ENCODE measurements at regions not wholly inside any gene's neighbourhood (a gene's known extent, or its start where the extent isn't known, plus 50 kb on each side); places are given as distances from the start of the nearest gene placed in this dataset.

GRCh38 chr14:97618401-97618800 is 821.2 kb downstream of the VRK1 start:
- DNase-seq, result no peak

- no peak for DNase-seq
Observed at GRCh38 chr14:97618917-97619690, 821.9 kb downstream of the VRK1 start.

- DNase-seq, result no peak
Observed at GRCh38 chr14:97620066-97620465, 822.9 kb downstream of the VRK1 start.

GRCh38 chr14:97624985-97625384 is 827.8 kb downstream of the VRK1 start:
- DNase-seq, result no peak

GRCh38 chr14:97625477-97625876 is 828.3 kb downstream of the VRK1 start:
- no peak for DNase-seq

GRCh38 chr14:97626088-97626487 is 828.9 kb downstream of the VRK1 start:
- no peak for DNase-seq

- no peak for DNase-seq
Observed at GRCh38 chr14:97630249-97630648, 833.1 kb downstream of the VRK1 start.

GRCh38 chr14:97633131-97633738 is 836.1 kb downstream of the VRK1 start:
- no peak for DNase-seq

GRCh38 chr14:97634751-97635150 is 837.6 kb downstream of the VRK1 start:
- peak in 2 of 4 experiments; percentile 10 to 11 for DNase-seq

GRCh38 chr14:97638864-97639263 is 841.7 kb downstream of the VRK1 start:
- peak in 2 of 4 experiments; percentile 26 to 31 for DNase-seq

GRCh38 chr14:97640031-97640430 is 842.8 kb downstream of the VRK1 start:
- DNase-seq, result no peak

- DNase-seq, result no peak
Observed at GRCh38 chr14:97641827-97642226, 844.6 kb downstream of the VRK1 start.

GRCh38 chr14:97642631-97643030 is 845.4 kb downstream of the VRK1 start:
- DNase-seq, result no peak

GRCh38 chr14:97644365-97644764 is 847.2 kb downstream of the VRK1 start:
- DNase-seq, result no peak

GRCh38 chr14:97649752-97650151 is 852.6 kb downstream of the VRK1 start:
- DNase-seq, result no peak

- no peak for DNase-seq
Observed at GRCh38 chr14:97655169-97655948, 858.2 kb downstream of the VRK1 start.

- no peak for DNase-seq
Observed at GRCh38 chr14:97657609-97658008, 860.4 kb downstream of the VRK1 start.

GRCh38 chr14:97687944-97688630 is 890.9 kb downstream of the VRK1 start:
- peak in 2 of 4 experiments; percentile 2 for DNase-seq

GRCh38 chr14:97688631-97689336 is 891.6 kb downstream of the VRK1 start:
- no peak for DNase-seq

GRCh38 chr14:97692084-97692483 is 894.9 kb downstream of the VRK1 start:
- no peak for DNase-seq

- DNase-seq, result no peak
Observed at GRCh38 chr14:97695456-97695981, 898.3 kb downstream of the VRK1 start.

GRCh38 chr14:97697772-97698171 is 900.6 kb downstream of the VRK1 start:
- DNase-seq, result no peak
